GM19023 (cell line): ENCODE measurements at regions not wholly inside any gene's neighbourhood (a gene's known extent, or its start where the extent isn't known, plus 50 kb on each side); places are given as distances from the start of the nearest gene placed in this dataset.
"Not testable (repeated sequence)": the region's sequence is repeated elsewhere in the genome, so short reads cannot be mapped to it uniquely, and the experiment has no call there.

ENCODE experiments used
- ATAC-seq: cut with Tn5 transposase; IDR thresholded peaks from one replicate; pipeline ENCODE4 v1.9.1; 2021; ENCODE audit warnings: mild to moderate bottlenecking, moderate library complexity; ENCODE audit not compliant: unreplicated experiment

GRCh38 chr2:76073992-76074604, 363.4 kb upstream of the GCFC2 start:
- ATAC-seq = no peak

GRCh38 chr2:76050196-76050595, 339.5 kb upstream of the GCFC2 start:
- ATAC-seq = no peak

- ATAC-seq = no peak
These were observed 334.0 kb upstream of the GCFC2 start for GRCh38 chr2:76044701-76045100.

GRCh38 chr2:76039505-76039904, 328.8 kb upstream of the GCFC2 start:
- ATAC-seq = no peak

- no peak for ATAC-seq
These were observed 317.0 kb upstream of the GCFC2 start for GRCh38 chr2:76027761-76028160.

- no peak for ATAC-seq
These were observed 308.4 kb upstream of the GCFC2 start for GRCh38 chr2:76019128-76019527.

GRCh38 chr2:76009484-76009883, 298.8 kb upstream of the GCFC2 start:
- ATAC-seq = no peak

- peak; percentile 65 for ATAC-seq
These were observed 297.4 kb upstream of the GCFC2 start for GRCh38 chr2:76008001-76008702.

GRCh38 chr2:76000425-76000824, 289.7 kb upstream of the GCFC2 start:
- no peak for ATAC-seq

- ATAC-seq = no peak
These were observed 287.7 kb upstream of the GCFC2 start for GRCh38 chr2:75998451-75998850.

- ATAC-seq = no peak
These were observed 284.0 kb upstream of the GCFC2 start for GRCh38 chr2:75994759-75995158.

GRCh38 chr2:75988622-75989021, 277.9 kb upstream of the GCFC2 start:
- not testable (repeated sequence) for ATAC-seq

GRCh38 chr2:75986617-75987016, 275.9 kb upstream of the GCFC2 start:
- ATAC-seq = no peak

GRCh38 chr2:75982719-75983118, 272.0 kb upstream of the GCFC2 start:
- ATAC-seq = no peak

GRCh38 chr2:75964646-75965045, 253.9 kb upstream of the GCFC2 start:
- no peak for ATAC-seq

- ATAC-seq = no peak
These were observed 249.8 kb upstream of the GCFC2 start for GRCh38 chr2:75960472-75961009.

- ATAC-seq = no peak
These were observed 249.2 kb upstream of the GCFC2 start for GRCh38 chr2:75959724-75960471.

- ATAC-seq = no peak
These were observed 244.0 kb upstream of the GCFC2 start for GRCh38 chr2:75954761-75955160.

- ATAC-seq = no peak
These were observed 241.5 kb upstream of the GCFC2 start for GRCh38 chr2:75952173-75952572.

- no peak for ATAC-seq
These were observed 238.8 kb upstream of the GCFC2 start for GRCh38 chr2:75949385-75950030.

GRCh38 chr2:75936311-75936710, 225.6 kb upstream of the GCFC2 start:
- ATAC-seq = no peak
